COLO668 (cell line): ENCODE measurements at regions not wholly inside any gene's neighbourhood (a gene's known extent, or its start where the extent isn't known, plus 50 kb on each side); places are given as distances from the start of the nearest gene placed in this dataset.

ENCODE experiments used
- DNase-seq: peaks from one replicate; lab custom pipeline; 2025; ENCODE audit not compliant: unreplicated experiment; lab: John Stamatoyannopoulos, UW

GRCh38 chr10:131660427-131660826, 240.4 kb upstream of the PPP2R2D start:
- no peak for DNase-seq

- no peak for DNase-seq
These were observed 238.0 kb upstream of the PPP2R2D start for GRCh38 chr10:131662851-131663250.

GRCh38 chr10:131663351-131663750, 237.5 kb upstream of the PPP2R2D start:
- no peak for DNase-seq

GRCh38 chr10:131666091-131666490, 234.7 kb upstream of the PPP2R2D start:
- no peak for DNase-seq

GRCh38 chr10:131667047-131667446, 233.8 kb upstream of the PPP2R2D start:
- DNase-seq = no peak

GRCh38 chr10:131667561-131667960, 233.2 kb upstream of the PPP2R2D start:
- DNase-seq = no peak

GRCh38 chr10:131668903-131669302, 231.9 kb upstream of the PPP2R2D start:
- DNase-seq = no peak

GRCh38 chr10:131669838-131670237, 231.0 kb upstream of the PPP2R2D start:
- no peak for DNase-seq

- DNase-seq = no peak
These were observed 230.5 kb upstream of the PPP2R2D start for GRCh38 chr10:131670341-131670740.

- no peak for DNase-seq
These were observed 227.4 kb upstream of the PPP2R2D start for GRCh38 chr10:131673396-131673795.

GRCh38 chr10:131674130-131674529, 226.7 kb upstream of the PPP2R2D start:
- DNase-seq = no peak

GRCh38 chr10:131675104-131675503, 225.7 kb upstream of the PPP2R2D start:
- no peak for DNase-seq

GRCh38 chr10:131676046-131676799, 224.6 kb upstream of the PPP2R2D start:
- DNase-seq = no peak

GRCh38 chr10:131676800-131677421, 223.9 kb upstream of the PPP2R2D start:
- DNase-seq = no peak

GRCh38 chr10:131677671-131678070, 223.1 kb upstream of the PPP2R2D start:
- no peak for DNase-seq

GRCh38 chr10:131678171-131678570, 222.6 kb upstream of the PPP2R2D start:
- DNase-seq = no peak

- DNase-seq = no peak
These were observed 222.2 kb upstream of the PPP2R2D start for GRCh38 chr10:131678613-131679012.

GRCh38 chr10:131679926-131680325, 220.9 kb upstream of the PPP2R2D start:
- no peak for DNase-seq

- DNase-seq = no peak
These were observed 219.7 kb upstream of the PPP2R2D start for GRCh38 chr10:131681122-131681521.

GRCh38 chr10:131681656-131682055, 219.2 kb upstream of the PPP2R2D start:
- DNase-seq = no peak

- no peak for DNase-seq
These were observed 218.4 kb upstream of the PPP2R2D start for GRCh38 chr10:131682271-131682962.

GRCh38 chr10:131683281-131683861, 217.4 kb upstream of the PPP2R2D start:
- DNase-seq = no peak
